ENCODE measurements at regions not wholly inside any gene's neighbourhood (a gene's known extent, or its start where the extent isn't known, plus 50 kb on each side); places are given as distances from the start of the nearest gene placed in this dataset.

GRCh38 chr12:70110085-70110484 is 133.1 kb upstream of the CNOT2 start:
- H3K9me3 ChIP-seq (ENCODE audit: control extremely low read depth in 1 of 5, control insufficient read depth in 4 of 5, insufficient read depth in 2 of 5, low read depth in 1 of 5, low read length in 4 of 5) = peaks cover 6 to 17% (median 8%) of the 10 kb centered on the region in 5 experiments
- ChIA-PET CTCF (no interaction called here), POLR2A (no interaction called here)
- H3K36me3 ChIP-seq (ENCODE audit: control insufficient read depth in 4 of 4, insufficient read depth in 4 of 4, low read length in 3 of 4) = no peaks in the 10 kb centered on the region
- H3K4me3 ChIP-seq (ENCODE audit: control insufficient read depth in 1 of 7, extremely low read depth in 1 of 7, insufficient read depth in 4 of 7, low read depth in 2 of 7, low read length in 6 of 7) = no peak overlapping the region
- no peak overlapping the region for H3K27ac ChIP-seq (ENCODE audit: insufficient read depth in 1 of 2, low read depth in 1 of 2, low read length in 2 of 2, poor library complexity in 1 of 2, severe bottlenecking in 2 of 2)
- WGBS (ENCODE audit: insufficient coverage) = no CpG with 5 or more reads among the region's 1 CpG
- no peaks in the 10 kb centered on the region for H3K4me1 ChIP-seq (ENCODE audit: control extremely low read depth in 1 of 4, control insufficient read depth in 4 of 4, insufficient read depth in 4 of 4, low read length in 3 of 4)
- DNase-seq = no peak
- no peaks in the 10 kb centered on the region for H3K27me3 ChIP-seq (replicated peaks in 2 of 5; ENCODE audit: control insufficient read depth in 4 of 5, insufficient read depth in 5 of 5, low read length in 4 of 5)

GRCh38 chr12:70117670-70118069 is 125.6 kb upstream of the CNOT2 start:
- ChIA-PET POLR2A (no interaction called here), CTCF (no interaction called here)
- no peak overlapping the region for H3K27ac ChIP-seq (ENCODE audit: insufficient read depth in 1 of 2, low read depth in 1 of 2, low read length in 2 of 2, poor library complexity in 1 of 2, severe bottlenecking in 2 of 2)
- DNase-seq = no peak
- H3K4me3 ChIP-seq (ENCODE audit: control insufficient read depth in 1 of 7, extremely low read depth in 1 of 7, insufficient read depth in 4 of 7, low read depth in 2 of 7, low read length in 6 of 7) = no peak overlapping the region
- no peaks in the 10 kb centered on the region for H3K27me3 ChIP-seq (replicated peaks in 2 of 5; ENCODE audit: control insufficient read depth in 4 of 5, insufficient read depth in 5 of 5, low read length in 4 of 5)
- no peaks in the 10 kb centered on the region for H3K4me1 ChIP-seq (ENCODE audit: control extremely low read depth in 1 of 4, control insufficient read depth in 4 of 4, insufficient read depth in 4 of 4, low read length in 3 of 4)
- H3K9me3 ChIP-seq (ENCODE audit: control extremely low read depth in 1 of 5, control insufficient read depth in 4 of 5, insufficient read depth in 2 of 5, low read depth in 1 of 5, low read length in 4 of 5) = peaks cover 0 to 5% (median 0%) of the 10 kb centered on the region in 5 experiments
- no peaks in the 10 kb centered on the region for H3K36me3 ChIP-seq (ENCODE audit: control insufficient read depth in 4 of 4, insufficient read depth in 4 of 4, low read length in 3 of 4)

- ChIA-PET CTCF (no interaction called here), POLR2A (no interaction called here)
- Histone ChIP-seq H3K9me3 (ENCODE audit: control extremely low read depth in 1 of 5, control insufficient read depth in 4 of 5, insufficient read depth in 2 of 5, low read depth in 1 of 5, low read length in 4 of 5) (peaks cover 0 to 3% (median 0%) of the 10 kb centered on the region in 5 experiments), H3K4me3 (ENCODE audit: control insufficient read depth in 1 of 7, extremely low read depth in 1 of 7, insufficient read depth in 4 of 7, low read depth in 2 of 7, low read length in 6 of 7) (no peak overlapping the region), H3K36me3 (ENCODE audit: control insufficient read depth in 4 of 4, insufficient read depth in 4 of 4, low read length in 3 of 4) (no peaks in the 10 kb centered on the region), H3K27me3 (replicated peaks in 2 of 5; ENCODE audit: control insufficient read depth in 4 of 5, insufficient read depth in 5 of 5, low read length in 4 of 5) (no peaks in the 10 kb centered on the region), H3K4me1 (ENCODE audit: control extremely low read depth in 1 of 4, control insufficient read depth in 4 of 4, insufficient read depth in 4 of 4, low read length in 3 of 4) (no peaks in the 10 kb centered on the region), H3K27ac (ENCODE audit: insufficient read depth in 1 of 2, low read depth in 1 of 2, low read length in 2 of 2, poor library complexity in 1 of 2, severe bottlenecking in 2 of 2) (no peak overlapping the region)
- no peak for DNase-seq
Measured at GRCh38 chr12:70120970-70121369, 122.3 kb upstream of the CNOT2 start.

- CTCF ChIA-PET = no interaction called here
- Histone ChIP-seq H3K36me3 (ENCODE audit: control insufficient read depth in 4 of 4, insufficient read depth in 4 of 4, low read length in 3 of 4) (no peaks in the 10 kb centered on the region), H3K27me3 (replicated peaks in 2 of 5; ENCODE audit: control insufficient read depth in 4 of 5, insufficient read depth in 5 of 5, low read length in 4 of 5) (no peaks in the 10 kb centered on the region), H3K4me3 (ENCODE audit: control insufficient read depth in 1 of 7, extremely low read depth in 1 of 7, insufficient read depth in 4 of 7, low read depth in 2 of 7, low read length in 6 of 7) (no peak overlapping the region), H3K4me1 (ENCODE audit: control extremely low read depth in 1 of 4, control insufficient read depth in 4 of 4, insufficient read depth in 4 of 4, low read length in 3 of 4) (no peaks in the 10 kb centered on the region), H3K27ac (ENCODE audit: insufficient read depth in 1 of 2, low read depth in 1 of 2, low read length in 2 of 2, poor library complexity in 1 of 2, severe bottlenecking in 2 of 2) (no peak overlapping the region), H3K9me3 (ENCODE audit: control extremely low read depth in 1 of 5, control insufficient read depth in 4 of 5, insufficient read depth in 2 of 5, low read depth in 1 of 5, low read length in 4 of 5) (peaks cover 0 to 3% (median 0%) of the 10 kb centered on the region in 5 experiments)
- no peak for DNase-seq
- POLR2A ChIA-PET = no interaction called here
- WGBS (ENCODE audit: insufficient coverage) = no CpG with 5 or more reads among the region's 1 CpG
Measured at GRCh38 chr12:70121562-70121961, 121.7 kb upstream of the CNOT2 start.

- no peak for DNase-seq
- Histone ChIP-seq H3K27me3 (replicated peaks in 2 of 5; ENCODE audit: control insufficient read depth in 4 of 5, insufficient read depth in 5 of 5, low read length in 4 of 5) (no peaks in the 10 kb centered on the region), H3K9me3 (ENCODE audit: control extremely low read depth in 1 of 5, control insufficient read depth in 4 of 5, insufficient read depth in 2 of 5, low read depth in 1 of 5, low read length in 4 of 5) (peaks cover 0 to 3% (median 0%) of the 10 kb centered on the region in 5 experiments), H3K36me3 (ENCODE audit: control insufficient read depth in 4 of 4, insufficient read depth in 4 of 4, low read length in 3 of 4) (no peaks in the 10 kb centered on the region), H3K4me3 (ENCODE audit: control insufficient read depth in 1 of 7, extremely low read depth in 1 of 7, insufficient read depth in 4 of 7, low read depth in 2 of 7, low read length in 6 of 7) (no peak overlapping the region), H3K27ac (ENCODE audit: insufficient read depth in 1 of 2, low read depth in 1 of 2, low read length in 2 of 2, poor library complexity in 1 of 2, severe bottlenecking in 2 of 2) (no peak overlapping the region), H3K4me1 (ENCODE audit: control extremely low read depth in 1 of 4, control insufficient read depth in 4 of 4, insufficient read depth in 4 of 4, low read length in 3 of 4) (no peaks in the 10 kb centered on the region)
- ChIA-PET POLR2A (no interaction called here), CTCF (no interaction called here)
- 96% methylated on average over 5 of the region's 5 CpGs for WGBS (ENCODE audit: insufficient coverage)
Measured at GRCh38 chr12:70122804-70123203, 120.4 kb upstream of the CNOT2 start.

GRCh38 chr12:70149013-70149412 is 94.2 kb upstream of the CNOT2 start:
- WGBS (ENCODE audit: insufficient coverage) = 100% methylated on average over 1 of the region's 2 CpGs
- CTCF ChIA-PET = no interaction called here
- no peak overlapping the region for H3K27ac ChIP-seq (ENCODE audit: insufficient read depth in 1 of 2, low read depth in 1 of 2, low read length in 2 of 2, poor library complexity in 1 of 2, severe bottlenecking in 2 of 2)

GRCh38 chr12:70149665-70150064 is 93.6 kb upstream of the CNOT2 start:
- Histone ChIP-seq H3K27me3 (replicated peaks in 2 of 5; ENCODE audit: control insufficient read depth in 4 of 5, insufficient read depth in 5 of 5, low read length in 4 of 5) (no peaks in the 10 kb centered on the region), H3K4me1 (ENCODE audit: control extremely low read depth in 1 of 4, control insufficient read depth in 4 of 4, insufficient read depth in 4 of 4, low read length in 3 of 4) (no peaks in the 10 kb centered on the region), H3K9me3 (ENCODE audit: control extremely low read depth in 1 of 5, control insufficient read depth in 4 of 5, insufficient read depth in 2 of 5, low read depth in 1 of 5, low read length in 4 of 5) (peaks cover 0 to 14% (median 3%) of the 10 kb centered on the region in 5 experiments), H3K36me3 (ENCODE audit: control insufficient read depth in 4 of 4, insufficient read depth in 4 of 4, low read length in 3 of 4) (no peaks in the 10 kb centered on the region), H3K27ac (ENCODE audit: insufficient read depth in 1 of 2, low read depth in 1 of 2, low read length in 2 of 2, poor library complexity in 1 of 2, severe bottlenecking in 2 of 2) (no peak overlapping the region), H3K4me3 (ENCODE audit: control insufficient read depth in 1 of 7, extremely low read depth in 1 of 7, insufficient read depth in 4 of 7, low read depth in 2 of 7, low read length in 6 of 7) (no peak overlapping the region)
- POLR2A ChIA-PET = interaction anchor here (0.6 kb wide), 1 partner anchor 64 kb away, joined by 3 read pairs; no protein-coding TSS in a partner anchor
- CTCF ChIA-PET = no interaction called here
- DNase-seq = no peak

More at GRCh38 chr12:70149013-70149412, 94.2 kb upstream of the CNOT2 start:
- Histone ChIP-seq H3K36me3 (ENCODE audit: control insufficient read depth in 4 of 4, insufficient read depth in 4 of 4, low read length in 3 of 4) (no peaks in the 10 kb centered on the region), H3K4me3 (ENCODE audit: control insufficient read depth in 1 of 7, extremely low read depth in 1 of 7, insufficient read depth in 4 of 7, low read depth in 2 of 7, low read length in 6 of 7) (peak overlapping the region in 1 of 7 experiments; percentile 11), H3K27me3 (replicated peaks in 2 of 5; ENCODE audit: control insufficient read depth in 4 of 5, insufficient read depth in 5 of 5, low read length in 4 of 5) (no peaks in the 10 kb centered on the region), H3K9me3 (ENCODE audit: control extremely low read depth in 1 of 5, control insufficient read depth in 4 of 5, insufficient read depth in 2 of 5, low read depth in 1 of 5, low read length in 4 of 5) (peaks cover 0 to 9% (median 3%) of the 10 kb centered on the region in 5 experiments), H3K4me1 (ENCODE audit: control extremely low read depth in 1 of 4, control insufficient read depth in 4 of 4, insufficient read depth in 4 of 4, low read length in 3 of 4) (no peaks in the 10 kb centered on the region)
- POLR2A ChIA-PET = no interaction called here
- no peak for DNase-seq
